HT-29 (cell line): ENCODE measurements at regions not wholly inside any gene's neighbourhood (a gene's known extent, or its start where the extent isn't known, plus 50 kb on each side); places are given as distances from the start of the nearest gene placed in this dataset.

Experiments used
- DNase-seq: peaks from one replicate; pipeline ENCODE4 v3.0.0-alpha.2; 2015; ENCODE audit warnings: low spot score

- DNase-seq = no peak
Measured at GRCh38 chr17:63378411-63379375, 67.4 kb downstream of the CYB561 start.

- DNase-seq = no peak
Measured at GRCh38 chr17:63379636-63380035, 66.5 kb downstream of the CYB561 start.

GRCh38 chr17:63381101-63381729 is 64.9 kb downstream of the CYB561 start:
- DNase-seq = no peak

DNA sequence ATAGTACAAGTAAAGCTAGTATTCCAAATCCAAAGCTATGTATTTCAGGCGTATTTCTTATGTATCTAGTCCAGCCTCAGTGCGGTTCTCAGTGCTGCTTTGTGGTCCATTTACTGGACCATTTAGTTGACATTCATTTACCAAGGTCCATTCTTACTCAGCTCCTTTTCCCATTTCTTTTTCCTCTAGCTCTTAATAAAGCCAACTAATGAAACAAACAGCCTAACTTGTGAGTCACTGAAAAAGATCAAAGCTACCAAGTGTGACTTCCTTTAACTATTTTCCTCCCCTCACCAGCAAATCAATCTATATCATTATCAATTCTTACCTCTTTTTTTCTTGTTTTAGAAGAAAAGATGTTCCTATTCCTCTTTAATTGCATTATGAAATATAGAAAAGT is 64.0 kb downstream of the CYB561 start:
- no peak for DNase-seq
